ENCODE measurements at regions not wholly inside any gene's neighbourhood (a gene's known extent, or its start where the extent isn't known, plus 50 kb on each side); places are given as distances from the start of the nearest gene placed in this dataset.

GRCh38 chr6:91637217-91637616 is 1050.3 kb upstream of the MAP3K7 start:
- Histone ChIP-seq H3K36me3 (no peaks in the 10 kb centered on the region), H3K27me3 (no peaks in the 10 kb centered on the region), H3K9me3 (no peaks in the 10 kb centered on the region), H3K4me1 (no peaks in the 10 kb centered on the region), H3K27ac (no peak overlapping the region), H3K4me3 (no peak overlapping the region)
- intact Hi-C loops (cut with DNase I; ENCODE audit: low total_unique reads) = no loop called here
- TF ChIP-seq POLR2A (IDR thresholded peaks at IDR 0.05) = no peak
- TF ChIP-seq, protein P1, sequence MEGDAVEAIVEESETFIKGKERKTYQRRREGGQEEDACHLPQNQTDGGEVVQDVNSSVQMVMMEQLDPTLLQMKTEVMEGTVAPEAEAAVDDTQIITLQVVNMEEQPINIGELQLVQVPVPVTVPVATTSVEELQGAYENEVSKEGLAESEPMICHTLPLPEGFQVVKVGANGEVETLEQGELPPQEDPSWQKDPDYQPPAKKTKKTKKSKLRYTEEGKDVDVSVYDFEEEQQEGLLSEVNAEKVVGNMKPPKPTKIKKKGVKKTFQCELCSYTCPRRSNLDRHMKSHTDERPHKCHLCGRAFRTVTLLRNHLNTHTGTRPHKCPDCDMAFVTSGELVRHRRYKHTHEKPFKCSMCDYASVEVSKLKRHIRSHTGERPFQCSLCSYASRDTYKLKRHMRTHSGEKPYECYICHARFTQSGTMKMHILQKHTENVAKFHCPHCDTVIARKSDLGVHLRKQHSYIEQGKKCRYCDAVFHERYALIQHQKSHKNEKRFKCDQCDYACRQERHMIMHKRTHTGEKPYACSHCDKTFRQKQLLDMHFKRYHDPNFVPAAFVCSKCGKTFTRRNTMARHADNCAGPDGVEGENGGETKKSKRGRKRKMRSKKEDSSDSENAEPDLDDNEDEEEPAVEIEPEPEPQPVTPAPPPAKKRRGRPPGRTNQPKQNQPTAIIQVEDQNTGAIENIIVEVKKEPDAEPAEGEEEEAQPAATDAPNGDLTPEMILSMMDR (IDR thresholded peaks at IDR 0.05) = no peak
- no peak for TF ChIP-seq POLR2AphosphoS5 (IDR thresholded peaks at IDR 0.05)
- DNase-seq (ENCODE audit: low spot score in 2 of 2) = no peak

DNA sequence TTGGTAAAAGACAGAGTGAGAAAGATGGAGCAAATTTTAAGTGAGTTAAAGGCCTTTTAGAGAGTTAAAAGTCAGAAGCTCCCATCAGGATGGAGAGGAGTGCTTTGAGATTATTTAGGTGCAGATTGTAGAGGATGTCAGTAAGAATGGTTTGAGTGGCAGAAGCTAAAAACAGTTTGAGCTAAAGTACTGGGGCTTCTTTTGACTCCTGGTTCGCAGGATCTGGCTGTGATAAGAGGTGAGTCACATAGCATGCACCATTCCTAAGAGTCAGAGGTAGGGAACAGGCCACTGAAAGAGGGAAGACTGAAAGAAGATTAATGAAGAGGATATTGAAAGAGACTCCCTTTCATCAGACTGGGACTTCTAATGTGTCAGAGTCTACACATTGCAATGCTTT is 1047.9 kb upstream of the MAP3K7 start:
- no peaks in the 10 kb centered on the region for H3K9me3 ChIP-seq
- no peaks in the 10 kb centered on the region for H3K36me3 ChIP-seq
- no peak overlapping the region for H3K27ac ChIP-seq
- H3K4me3 ChIP-seq = no peak overlapping the region
- no peaks in the 10 kb centered on the region for H3K4me1 ChIP-seq
- intact Hi-C loops (cut with DNase I; ENCODE audit: low total_unique reads) = no loop called here
- DNase-seq (ENCODE audit: low spot score in 2 of 2) = no peak
- H3K27me3 ChIP-seq = no peaks in the 10 kb centered on the region
- TF ChIP-seq, protein P1 (IDR thresholded peaks at IDR 0.05) = no peak
- no peak for TF ChIP-seq POLR2AphosphoS5 (IDR thresholded peaks at IDR 0.05)
- no peak for TF ChIP-seq POLR2A (IDR thresholded peaks at IDR 0.05)

DNA sequence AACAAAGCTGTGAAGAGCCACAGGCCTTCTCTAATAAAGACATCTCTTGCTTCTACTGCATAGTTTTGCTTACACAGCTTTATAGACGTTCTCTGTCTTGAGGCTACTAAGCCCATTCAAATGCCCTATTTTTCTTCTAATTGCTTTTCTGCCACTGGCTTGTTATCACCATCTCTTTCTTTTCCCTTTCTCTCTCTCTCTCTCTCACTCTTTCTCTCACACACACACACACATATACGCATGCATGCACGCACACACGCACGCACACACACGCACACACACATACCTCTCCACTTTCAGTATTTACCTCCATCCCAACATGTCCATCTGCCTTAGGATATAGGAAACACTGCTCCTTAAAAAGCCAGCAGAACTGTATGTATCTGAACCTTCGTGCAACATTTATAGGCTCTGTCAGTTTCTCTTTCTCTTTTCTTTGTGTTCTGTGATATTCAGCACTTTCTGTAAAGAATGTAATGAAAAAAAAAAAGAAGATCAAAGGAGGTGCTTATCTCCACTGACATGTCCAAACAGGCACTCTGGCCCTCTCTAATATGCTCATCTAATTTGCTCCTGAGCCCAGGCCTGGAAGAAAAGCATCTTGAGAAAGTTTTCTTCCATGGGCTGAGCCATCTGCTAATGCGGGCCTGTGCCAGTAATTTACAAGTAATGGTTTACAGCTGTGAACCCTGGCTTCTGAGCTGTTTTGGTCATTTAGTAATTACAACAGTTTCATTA is 1046.7 kb upstream of the MAP3K7 start:
- Histone ChIP-seq H3K9me3 (no peaks in the 10 kb centered on the region), H3K36me3 (no peaks in the 10 kb centered on the region), H3K4me3 (no peak overlapping the region), H3K27ac (no peak overlapping the region), H3K27me3 (no peaks in the 10 kb centered on the region), H3K4me1 (no peaks in the 10 kb centered on the region)
- intact Hi-C loops (cut with DNase I; ENCODE audit: low total_unique reads) = no loop called here
- no peak for DNase-seq (ENCODE audit: low spot score in 2 of 2)
- TF ChIP-seq POLR2AphosphoS5 (IDR thresholded peaks at IDR 0.05) (no peak), POLR2A (IDR thresholded peaks at IDR 0.05) (no peak)
- TF ChIP-seq, protein P1 (IDR thresholded peaks at IDR 0.05) = no peak

DNA sequence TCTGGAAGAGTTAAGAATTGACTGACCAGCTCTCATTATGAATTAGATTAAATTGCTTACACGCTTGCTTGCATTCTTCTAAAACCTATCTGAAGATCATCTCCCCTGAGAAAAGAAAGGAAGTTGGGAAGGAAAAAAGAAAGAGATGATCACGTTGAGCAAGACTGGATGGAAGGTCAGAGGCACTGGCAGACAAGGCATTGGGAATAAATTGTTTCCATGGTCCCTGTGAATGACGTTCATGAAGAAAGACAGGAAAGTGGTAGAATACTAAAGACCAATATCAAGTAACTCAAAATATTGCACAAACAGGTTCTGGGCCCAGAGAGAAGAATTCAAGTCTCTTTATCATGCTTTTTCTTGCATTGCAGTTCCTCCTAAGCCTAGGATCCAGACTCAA is 1045.4 kb upstream of the MAP3K7 start:
- intact Hi-C loops (cut with DNase I; ENCODE audit: low total_unique reads) = no loop called here
- no peaks in the 10 kb centered on the region for H3K4me1 ChIP-seq
- TF ChIP-seq POLR2AphosphoS5 (IDR thresholded peaks at IDR 0.05) (no peak), POLR2A (IDR thresholded peaks at IDR 0.05) (no peak)
- TF ChIP-seq, protein P1 (IDR thresholded peaks at IDR 0.05) = no peak
- no peak for DNase-seq (ENCODE audit: low spot score in 2 of 2)
- H3K27ac ChIP-seq = no peak overlapping the region
- no peaks in the 10 kb centered on the region for H3K27me3 ChIP-seq
- H3K4me3 ChIP-seq = no peak overlapping the region
- no peaks in the 10 kb centered on the region for H3K9me3 ChIP-seq
- H3K36me3 ChIP-seq = no peaks in the 10 kb centered on the region

DNA sequence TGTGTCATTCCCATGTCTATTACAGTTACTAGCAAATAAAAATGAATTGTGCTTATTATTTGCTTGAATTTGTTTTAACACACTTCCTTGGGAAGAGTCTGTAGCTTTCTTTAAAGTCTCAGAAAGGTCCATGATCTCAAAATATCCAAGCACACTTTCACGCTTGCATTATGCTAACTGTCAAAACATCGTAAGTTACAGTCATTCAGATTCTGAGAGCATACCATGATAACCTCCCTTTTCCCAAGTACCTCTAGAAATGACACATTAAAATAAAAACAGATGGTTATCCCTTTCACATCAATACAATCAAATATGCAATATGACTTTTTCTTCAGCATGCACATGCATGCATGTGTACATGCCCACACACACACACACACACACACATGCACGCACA is 1044.4 kb upstream of the MAP3K7 start:
- DNase-seq (ENCODE audit: low spot score in 2 of 2) = no peak
- Histone ChIP-seq H3K36me3 (no peaks in the 10 kb centered on the region), H3K27ac (no peak overlapping the region), H3K4me1 (no peaks in the 10 kb centered on the region), H3K9me3 (no peaks in the 10 kb centered on the region), H3K27me3 (no peaks in the 10 kb centered on the region), H3K4me3 (no peak overlapping the region)
- intact Hi-C loops (cut with DNase I; ENCODE audit: low total_unique reads) = no loop called here
- TF ChIP-seq, protein P1 (IDR thresholded peaks at IDR 0.05) = no peak
- TF ChIP-seq POLR2AphosphoS5 (IDR thresholded peaks at IDR 0.05) (no peak), POLR2A (IDR thresholded peaks at IDR 0.05) (no peak)

All from breast epithelium (tissue), 4 donors.